NB4 (cell line): ENCODE measurements at regions not wholly inside any gene's neighbourhood (a gene's known extent, or its start where the extent isn't known, plus 50 kb on each side); places are given as distances from the start of the nearest gene placed in this dataset.

Experiments used
- CTCF ChIP-seq: IDR thresholded peaks from one replicate; pipeline ENCODE4 v1.5.1; 2012; ENCODE audit warnings: low read depth, low read length
- POLR2A ChIP-seq: IDR thresholded peaks from 2 replicates; pipeline ENCODE4 v1.6.1; 2011; ENCODE audit warnings: mild to moderate bottlenecking; ENCODE audit not compliant: insufficient read length; ENCODE audit errors: extremely low read depth

DNA sequence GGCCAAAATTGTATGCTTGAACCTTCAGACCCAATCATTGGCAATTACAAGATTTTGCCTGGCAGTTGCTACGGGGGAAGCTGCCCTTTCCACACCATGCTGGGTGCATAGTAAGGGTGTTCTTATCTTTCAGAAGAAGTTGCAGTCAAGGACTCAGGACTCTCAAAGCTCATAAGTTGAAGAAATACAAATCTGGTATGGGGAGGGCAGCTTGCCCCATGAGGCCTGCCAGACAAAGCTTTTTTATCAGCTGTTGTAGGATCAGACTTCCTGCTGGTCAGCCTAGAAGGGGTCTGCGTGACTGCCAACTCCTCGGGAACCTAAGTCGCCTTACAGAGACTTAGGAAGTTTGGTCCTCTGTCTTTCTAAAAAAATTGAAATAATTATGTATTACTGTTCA, 174.9 kb upstream of the TECRL start:
- no peak for TF ChIP-seq CTCF
- no peak for TF ChIP-seq POLR2A
